HEK293 (cell line): ENCODE measurements at regions not wholly inside any gene's neighbourhood (a gene's known extent, or its start where the extent isn't known, plus 50 kb on each side); places are given as distances from the start of the nearest gene placed in this dataset.

Experiments used
- CTCF ChIA-PET: fragments of 350-600 bp; formaldehyde crosslinking; extraction: SDS; loops from one replicate; lab custom pipeline; 2021; ENCODE audit warnings: antibody characterized with exemption; lab: Yijun Ruan, JAX
- POLR2A ChIA-PET: fragments of 300-600 bp; formaldehyde crosslinking; extraction: SDS; loops from one replicate; lab custom pipeline; 2020; ENCODE audit warnings: antibody characterized with exemption, inconsistent platforms; lab: Yijun Ruan, JAX
- H3K27ac ChIP-seq: fragments of 200-500 bp; sonication (Bioruptor generic); 2 replicates; pipeline ENCODE4 v1.5.1; 2014; ENCODE audit warnings: low read depth, low read length, control low read depth, inconsistent platforms; ENCODE audit errors: extremely low read depth
- H3K36me3 ChIP-seq, 2 experiments: fragments of 200-500 bp in 1 of 2; sonication (Bioruptor generic) in 1 of 2; 1 replicate in 1 of 2; 2 replicates in 1 of 2; pipeline ENCODE4 v1.5.1; 2014 to 2017; ENCODE audit warnings: inconsistent platforms in 2 of 2, low read length in 2 of 2; ENCODE audit not compliant: control insufficient read depth in 2 of 2, insufficient read depth in 1 of 2
- H3K4me1 ChIP-seq: fragments of 200-500 bp; sonication (Bioruptor generic); 2 replicates; pipeline ENCODE4 v1.5.1; 2014; ENCODE audit warnings: mild to moderate bottlenecking, low read length, inconsistent platforms; ENCODE audit not compliant: control insufficient read depth, insufficient read depth
- H3K4me3 ChIP-seq: 2 replicates; pipeline ENCODE4 v1.5.1; 2011; ENCODE audit warnings: low read depth, mild to moderate bottlenecking, control low read depth, low read length, moderate library complexity
- H3K9me3 ChIP-seq: fragments of 200-500 bp; sonication (Bioruptor generic); 2 replicates; pipeline ENCODE4 v1.5.1; 2014; ENCODE audit warnings: low read depth, low read length, inconsistent platforms; ENCODE audit not compliant: control insufficient read depth, insufficient read depth
- BCL11A ChIP-seq: fragments of 450-650 bp; formaldehyde crosslinking; IDR thresholded peaks from 2 replicates; pipeline ENCODE4 v1.5.1; 2016; ENCODE audit warnings: low read depth, missing biosample characterization, missing genetic modification characterization
- EGR2 ChIP-seq: fragments of 450-650 bp; formaldehyde crosslinking; IDR thresholded peaks from 2 replicates; pipeline ENCODE4 v1.5.1; 2016; ENCODE audit warnings: low read depth, missing biosample characterization, missing genetic modification characterization
- GFI1B ChIP-seq: fragments of 450-650 bp; formaldehyde crosslinking; IDR thresholded peaks from 2 replicates; pipeline ENCODE4 v1.5.1; 2016; ENCODE audit warnings: missing biosample characterization, missing genetic modification characterization
- GLI4 ChIP-seq: fragments of 450-650 bp; formaldehyde crosslinking; IDR thresholded peaks from 2 replicates; pipeline ENCODE4 v1.5.1; 2016; ENCODE audit warnings: missing biosample characterization, missing genetic modification characterization
- KLF17 ChIP-seq: fragments of 450-650 bp; formaldehyde crosslinking; IDR thresholded peaks from 2 replicates; pipeline ENCODE4 v1.5.1; 2016; ENCODE audit warnings: missing biosample characterization, missing genetic modification characterization
- SCRT2 ChIP-seq: fragments of 450-650 bp; formaldehyde crosslinking; IDR thresholded peaks from 2 replicates; pipeline ENCODE4 v1.5.1; 2016; ENCODE audit warnings: missing biosample characterization, missing genetic modification characterization
- YY1 ChIP-seq: fragments of 450-650 bp; formaldehyde crosslinking; IDR thresholded peaks from 2 replicates; pipeline ENCODE4 v1.5.1; 2018; ENCODE audit warnings: missing biosample characterization, missing genetic modification characterization
- ZBTB21 ChIP-seq: fragments of 450-650 bp; formaldehyde crosslinking; IDR thresholded peaks from 2 replicates; pipeline ENCODE4 v1.5.1; 2017; ENCODE audit warnings: missing biosample characterization, missing genetic modification characterization
- ZBTB44 ChIP-seq: fragments of 450-650 bp; IDR thresholded peaks from 2 replicates; pipeline ENCODE4 v1.5.1; 2018; ENCODE audit warnings: missing biosample characterization, mild to moderate bottlenecking, missing genetic modification characterization
- ZBTB6 ChIP-seq: fragments of 450-650 bp; formaldehyde crosslinking; IDR thresholded peaks from 2 replicates; pipeline ENCODE4 v1.5.1; 2017; ENCODE audit warnings: missing biosample characterization, missing genetic modification characterization
- ZNF112 ChIP-seq: fragments of 450-650 bp; formaldehyde crosslinking; IDR thresholded peaks from 2 replicates; pipeline ENCODE4 v1.5.0; 2017; ENCODE audit warnings: missing biosample characterization, missing genetic modification characterization
- ZNF138 ChIP-seq: fragments of 450-650 bp; formaldehyde crosslinking; IDR thresholded peaks from 2 replicates; pipeline ENCODE4 v1.5.1; 2016; ENCODE audit warnings: missing biosample characterization, missing genetic modification characterization, borderline replicate concordance
- ZNF211 ChIP-seq: fragments of 450-650 bp; formaldehyde crosslinking; IDR thresholded peaks from 2 replicates; pipeline ENCODE4 v1.5.1; 2016; ENCODE audit warnings: low read depth, missing biosample characterization, missing genetic modification characterization
- ZNF292 ChIP-seq: fragments of 450-650 bp; formaldehyde crosslinking; IDR thresholded peaks from 2 replicates; pipeline ENCODE4 v1.5.1; 2016; ENCODE audit warnings: low read depth, missing biosample characterization, missing genetic modification characterization, borderline replicate concordance
- ZNF416 ChIP-seq: fragments of 450-650 bp; formaldehyde crosslinking; IDR thresholded peaks from 2 replicates; pipeline ENCODE4 v1.5.1; 2016; ENCODE audit warnings: missing biosample characterization, missing genetic modification characterization
- ZNF530 ChIP-seq: fragments of 450-650 bp; formaldehyde crosslinking; IDR thresholded peaks from 2 replicates; pipeline ENCODE4 v1.5.1; 2016; ENCODE audit warnings: low read depth, missing biosample characterization, missing genetic modification characterization
- ZNF555 ChIP-seq: fragments of 450-650 bp; formaldehyde crosslinking; conservative IDR thresholded peaks from 2 replicates; pipeline ENCODE4 v1.5.1; 2017; ENCODE audit warnings: missing biosample characterization, mild to moderate bottlenecking, missing genetic modification characterization, inconsistent platforms
- ZNF585B ChIP-seq: fragments of 450-650 bp; formaldehyde crosslinking; IDR thresholded peaks from 2 replicates; pipeline ENCODE4 v1.5.1; 2016; ENCODE audit warnings: missing biosample characterization, missing genetic modification characterization
- ZNF645 ChIP-seq: fragments of 450-650 bp; formaldehyde crosslinking; IDR thresholded peaks from 2 replicates; pipeline ENCODE4; 2016; ENCODE audit warnings: missing biosample characterization, missing genetic modification characterization
- ZNF677 ChIP-seq: fragments of 450-650 bp; IDR thresholded peaks from 2 replicates; pipeline ENCODE4 v1.5.0; 2018; ENCODE audit warnings: missing biosample characterization, mild to moderate bottlenecking, missing genetic modification characterization, moderate library complexity
- ZNF768 ChIP-seq: fragments of 450-650 bp; formaldehyde crosslinking; IDR thresholded peaks from 2 replicates; pipeline ENCODE4 v1.5.1; 2018; ENCODE audit warnings: missing biosample characterization, mild to moderate bottlenecking, missing genetic modification characterization
- ZNF791 ChIP-seq: fragments of 450-650 bp; formaldehyde crosslinking; IDR thresholded peaks from 2 replicates; pipeline ENCODE4 v1.5.1; 2016; ENCODE audit warnings: missing biosample characterization, missing genetic modification characterization
- TF ChIP-seq, protein P1 (sequence below): fragments of 450-650 bp; formaldehyde crosslinking; conservative IDR thresholded peaks from 2 replicates; pipeline ENCODE4 v1.5.1; 2016; ENCODE audit warnings: low read depth, missing biosample characterization, missing genetic modification characterization

DNA sequence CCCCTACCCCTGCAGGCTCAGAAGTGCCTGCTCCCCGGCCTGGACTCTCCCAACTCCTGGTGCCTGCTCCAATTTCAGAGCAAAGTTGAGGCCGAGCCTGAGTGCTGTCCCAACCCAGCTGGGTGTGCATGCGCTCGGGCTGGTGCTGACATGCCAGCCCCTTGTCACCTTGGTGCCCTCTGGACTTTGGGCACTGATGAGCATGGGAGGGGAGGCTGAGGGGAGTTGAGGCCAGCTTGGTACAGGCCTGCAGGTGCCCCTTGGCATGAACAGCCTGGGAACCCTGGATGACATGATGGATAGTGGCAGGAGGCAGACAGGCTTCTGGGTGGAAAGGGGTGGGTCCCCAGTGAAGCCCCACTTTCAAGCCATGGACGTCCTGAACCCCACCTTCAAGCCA is 366.1 kb upstream of the NEGR1 start:
- Histone ChIP-seq H3K9me3 (no peaks in the 10 kb centered on the region), H3K4me3 (no peak overlapping the region), H3K4me1 (no peaks in the 10 kb centered on the region), H3K27ac (no peak overlapping the region), H3K36me3 (no peaks in the 10 kb centered on the region)
- no peak for TF ChIP-seq ZNF585B (tag by site-specific recombination)
- no peak for TF ChIP-seq ZNF677
- no peak for TF ChIP-seq ZNF138 (tag by site-specific recombination)
- no peak for TF ChIP-seq ZNF768 (tag by site-specific recombination)
- TF ChIP-seq BCL11A (tag by site-specific recombination), result no peak
- TF ChIP-seq, protein P1, sequence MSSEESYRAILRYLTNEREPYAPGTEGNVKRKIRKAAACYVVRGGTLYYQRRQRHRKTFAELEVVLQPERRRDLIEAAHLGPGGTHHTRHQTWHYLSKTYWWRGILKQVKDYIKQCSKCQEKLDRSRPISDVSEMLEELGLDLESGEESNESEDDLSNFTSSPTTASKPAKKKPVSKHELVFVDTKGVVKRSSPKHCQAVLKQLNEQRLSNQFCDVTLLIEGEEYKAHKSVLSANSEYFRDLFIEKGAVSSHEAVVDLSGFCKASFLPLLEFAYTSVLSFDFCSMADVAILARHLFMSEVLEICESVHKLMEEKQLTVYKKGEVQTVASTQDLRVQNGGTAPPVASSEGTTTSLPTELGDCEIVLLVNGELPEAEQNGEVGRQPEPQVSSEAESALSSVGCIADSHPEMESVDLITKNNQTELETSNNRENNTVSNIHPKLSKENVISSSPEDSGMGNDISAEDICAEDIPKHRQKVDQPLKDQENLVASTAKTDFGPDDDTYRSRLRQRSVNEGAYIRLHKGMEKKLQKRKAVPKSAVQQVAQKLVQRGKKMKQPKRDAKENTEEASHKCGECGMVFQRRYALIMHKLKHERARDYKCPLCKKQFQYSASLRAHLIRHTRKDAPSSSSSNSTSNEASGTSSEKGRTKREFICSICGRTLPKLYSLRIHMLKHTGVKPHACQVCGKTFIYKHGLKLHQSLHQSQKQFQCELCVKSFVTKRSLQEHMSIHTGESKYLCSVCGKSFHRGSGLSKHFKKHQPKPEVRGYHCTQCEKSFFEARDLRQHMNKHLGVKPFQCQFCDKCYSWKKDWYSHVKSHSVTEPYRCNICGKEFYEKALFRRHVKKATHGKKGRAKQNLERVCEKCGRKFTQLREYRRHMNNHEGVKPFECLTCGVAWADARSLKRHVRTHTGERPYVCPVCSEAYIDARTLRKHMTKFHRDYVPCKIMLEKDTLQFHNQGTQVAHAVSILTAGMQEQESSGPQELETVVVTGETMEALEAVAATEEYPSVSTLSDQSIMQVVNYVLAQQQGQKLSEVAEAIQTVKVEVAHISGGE (tag by site-specific recombination), result no peak
- no peak for TF ChIP-seq ZNF292
- no peak for TF ChIP-seq KLF17 (tag by site-specific recombination)
- TF ChIP-seq SCRT2, result no peak
- no peak for TF ChIP-seq ZBTB6
- TF ChIP-seq ZNF645, result no peak
- POLR2A ChIA-PET, result no interaction called here
- CTCF ChIA-PET, result no interaction called here

DNA sequence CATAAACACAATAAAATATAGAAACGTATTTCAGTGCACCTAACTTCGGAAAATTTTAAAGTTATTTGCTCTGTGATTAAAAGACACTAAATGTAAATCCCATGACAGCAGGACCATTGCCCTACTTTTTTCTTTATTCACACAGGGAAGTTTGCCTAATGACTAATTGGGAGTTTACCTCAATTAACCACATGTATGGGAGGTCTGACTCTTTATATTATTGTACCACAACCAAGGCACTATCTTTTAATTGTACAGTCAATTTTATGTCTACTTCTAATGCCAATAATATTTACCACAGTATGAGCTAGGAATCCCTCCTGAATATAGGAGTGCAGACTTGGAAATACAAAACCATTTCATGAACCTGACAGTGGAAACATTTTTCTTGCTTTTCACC is 360.8 kb upstream of the NEGR1 start:
- Histone ChIP-seq H3K36me3 (no peaks in the 10 kb centered on the region), H3K4me3 (no peak overlapping the region), H3K9me3 (no peaks in the 10 kb centered on the region), H3K27ac (no peak overlapping the region), H3K4me1 (no peaks in the 10 kb centered on the region)
- ChIA-PET CTCF (no interaction called here), POLR2A (no interaction called here)
- TF ChIP-seq ZNF530 (tag by site-specific recombination) (no peak), ZBTB44 (tag by site-specific recombination) (no peak), ZNF791 (tag by site-specific recombination) (no peak), EGR2 (tag by site-specific recombination) (no peak), ZBTB21 (tag by site-specific recombination) (no peak), ZNF416 (no peak), ZBTB6 (no peak), GLI4 (tag by site-specific recombination) (no peak), ZNF211 (tag by site-specific recombination) (no peak), YY1 (tag by site-specific recombination) (no peak), ZNF585B (tag by site-specific recombination) (no peak), ZNF555 (tag by site-specific recombination) (no peak), GFI1B (tag by site-specific recombination) (no peak), ZNF112 (tag by site-specific recombination) (no peak)
